ENCODE measurements at regions not wholly inside any gene's neighbourhood (a gene's known extent, or its start where the extent isn't known, plus 50 kb on each side); places are given as distances from the start of the nearest gene placed in this dataset.
A peak's percentile ranks its signal among the peaks of the same experiment; 100 is the strongest.

DNA sequence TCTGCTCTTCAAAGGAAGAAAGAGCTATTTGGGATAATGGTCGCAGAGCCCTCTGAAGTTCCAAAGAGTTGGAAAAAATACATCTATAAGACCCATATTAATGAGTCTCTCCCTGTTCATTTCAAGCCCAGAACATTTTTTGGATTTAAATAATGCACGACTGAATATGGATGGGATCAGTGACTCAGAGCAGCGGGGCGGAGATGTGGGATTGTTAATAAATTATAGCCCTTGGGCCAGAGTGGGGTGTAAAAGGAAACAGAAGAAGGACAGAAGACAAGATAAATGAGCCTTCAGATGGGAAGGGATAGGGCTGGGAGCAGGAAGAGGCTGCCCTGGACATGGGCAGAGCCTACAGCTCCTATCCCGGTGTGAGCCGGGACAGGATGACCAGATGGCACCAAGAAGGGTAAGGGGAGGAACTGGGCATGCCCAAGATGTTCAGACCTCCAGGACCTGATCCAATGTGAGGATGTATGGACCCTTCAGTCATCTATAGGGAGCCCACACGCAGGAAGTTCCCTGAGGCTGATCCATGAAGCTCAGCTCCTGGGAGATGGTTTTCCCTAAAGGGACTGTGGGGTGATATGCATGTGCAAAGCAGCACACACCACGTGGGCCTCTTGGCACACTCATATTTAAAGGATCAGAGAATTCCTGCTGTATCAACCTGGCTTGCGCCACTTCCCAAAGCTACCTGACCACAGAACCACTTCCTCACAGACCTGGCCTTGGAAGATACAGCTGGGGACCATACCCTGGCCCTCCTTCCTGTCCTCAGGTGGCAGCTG, 96.1 kb upstream of the PLXNA4 start:
- Histone ChIP-seq H3K36me3 (ENCODE audit: insufficient read depth, low read length) (no peaks in the 10 kb centered on the region), H2AFZ (ENCODE audit: low read length, unreplicated experiment) (no peak overlapping the region), H3K4me1 (ENCODE audit: control insufficient read depth, insufficient read depth, low read length, unreplicated experiment) (no peaks in the 10 kb centered on the region), H3K27me3 (ENCODE audit: insufficient read depth, low read length) (peaks cover 6% of the 10 kb centered on the region; the same call in 1 of the 2 replicates), H3K27ac (ENCODE audit: low read depth, low read length) (no peak overlapping the region), H3K79me2 (ENCODE audit: control insufficient read depth, insufficient read depth, low read length, unreplicated experiment) (no peaks in the 10 kb centered on the region), H3K4me3 (ENCODE audit: low read depth, low read length) (no peak overlapping the region)

DNA sequence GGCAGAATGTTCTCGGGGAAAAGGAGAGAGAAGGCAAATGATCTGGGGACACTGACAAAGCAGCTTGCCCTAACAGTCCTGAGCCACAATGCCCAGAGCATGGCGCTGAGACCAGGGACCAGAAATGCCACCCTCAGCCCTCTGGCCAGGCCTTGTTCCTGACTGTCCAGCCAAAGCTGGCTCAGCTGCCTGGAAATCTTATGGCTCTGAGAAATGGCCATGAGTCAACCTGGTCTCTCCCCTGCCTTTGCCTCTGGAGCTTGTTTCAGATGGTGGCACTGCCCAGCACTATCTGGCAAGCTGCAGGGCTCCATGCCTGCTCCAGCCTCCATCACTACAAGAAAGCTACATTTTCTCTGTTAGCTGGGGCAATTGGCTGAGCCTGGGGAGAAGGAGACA, 90.5 kb upstream of the PLXNA4 start:
- Histone ChIP-seq H3K27ac (ENCODE audit: low read depth, low read length) (no peak overlapping the region), H3K79me2 (ENCODE audit: control insufficient read depth, insufficient read depth, low read length, unreplicated experiment) (no peaks in the 10 kb centered on the region), H3K4me3 (ENCODE audit: low read depth, low read length) (peak overlapping the region; percentile 48; the same call in 1 of the 2 replicates), H3K27me3 (ENCODE audit: insufficient read depth, low read length) (no peaks in the 10 kb centered on the region), H3K4me1 (ENCODE audit: control insufficient read depth, insufficient read depth, low read length, unreplicated experiment) (peaks cover 9% of the 10 kb centered on the region), H3K36me3 (ENCODE audit: insufficient read depth, low read length) (no peaks in the 10 kb centered on the region), H2AFZ (ENCODE audit: low read length, unreplicated experiment) (peak overlapping the region; percentile 9)

DNA sequence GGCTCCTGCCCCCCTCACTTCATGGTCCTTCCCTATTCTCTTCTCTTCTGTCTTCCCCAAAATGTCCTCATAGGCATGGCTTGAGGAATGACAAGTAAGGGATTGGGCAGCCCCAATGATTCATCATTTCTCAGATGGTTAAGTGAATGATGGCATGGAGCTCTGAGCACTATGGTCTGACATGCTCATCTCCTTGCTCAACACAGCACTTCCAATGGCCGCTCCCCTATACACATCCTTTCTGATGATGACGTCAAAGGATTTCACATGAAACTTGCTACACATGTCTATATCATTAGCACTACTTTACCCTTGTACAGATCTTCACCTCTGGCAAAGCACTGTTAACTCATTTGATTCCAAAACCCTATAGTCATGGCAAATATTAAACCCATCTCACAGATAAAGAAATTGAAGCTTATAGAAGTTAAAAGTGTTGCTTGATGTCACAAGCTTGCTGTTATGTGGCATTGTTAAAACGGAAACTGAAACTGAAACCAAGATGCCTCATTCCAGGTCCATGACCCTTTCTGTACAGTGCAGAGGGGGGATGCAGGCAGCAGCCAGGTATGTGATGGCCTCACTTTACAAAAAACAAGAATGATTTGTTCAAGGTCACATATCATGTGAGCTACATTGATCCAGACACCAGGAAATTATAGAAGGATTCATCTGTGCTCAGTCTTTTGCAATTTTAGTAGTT, 90.0 kb upstream of the PLXNA4 start:
- Histone ChIP-seq H2AFZ (ENCODE audit: low read length, unreplicated experiment) (peak overlapping the region; percentile 9), H3K79me2 (ENCODE audit: control insufficient read depth, insufficient read depth, low read length, unreplicated experiment) (no peaks in the 10 kb centered on the region), H3K27ac (ENCODE audit: low read depth, low read length) (no peak overlapping the region)

DNA sequence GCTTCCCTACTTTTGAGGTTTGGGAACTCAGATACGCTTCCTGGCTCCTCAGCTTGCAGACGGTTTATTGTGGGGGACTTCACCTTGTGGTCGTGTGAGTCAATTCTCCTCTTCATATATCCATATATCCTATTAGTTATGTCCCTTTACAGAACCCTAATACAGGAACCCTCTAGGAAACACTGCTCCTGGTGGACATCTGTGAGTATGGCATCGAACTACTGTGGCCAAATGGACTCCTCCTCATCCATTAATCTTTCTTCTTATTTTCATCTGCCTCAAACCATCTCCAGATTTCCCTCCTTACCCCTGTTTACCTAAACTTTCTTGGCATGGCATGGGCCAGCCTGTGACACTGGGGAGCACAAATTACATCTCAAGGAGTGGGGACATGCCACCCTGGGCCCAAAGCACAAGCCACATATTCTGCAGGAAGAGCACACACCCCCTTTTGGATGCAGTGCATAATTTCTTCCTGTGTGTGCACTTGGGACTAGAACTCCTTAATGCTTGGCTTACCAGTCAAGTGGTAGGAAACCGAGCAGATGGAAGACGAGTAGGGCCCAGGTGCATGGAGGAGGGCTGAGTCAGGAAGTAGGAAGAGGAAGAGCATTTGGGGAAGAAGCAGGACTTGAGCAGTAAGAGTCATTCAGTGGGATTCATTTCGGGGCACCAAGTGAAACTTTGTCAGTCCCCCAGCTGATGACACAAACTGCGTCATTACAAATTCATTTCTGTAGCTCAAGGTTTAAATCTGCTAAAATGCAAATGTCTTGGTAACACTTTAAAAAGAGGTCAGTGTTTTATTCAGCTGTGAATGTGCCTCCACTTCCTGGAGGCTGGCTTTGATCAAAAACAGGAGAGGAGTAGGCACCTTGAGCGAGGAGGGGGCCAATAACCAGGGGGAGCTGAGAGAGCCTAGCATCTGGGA, 80.8 kb upstream of the PLXNA4 start:
- Histone ChIP-seq H3K27me3 (ENCODE audit: insufficient read depth, low read length) (0 out of 2 replicates have a peak, but pooled peaks cover 10% of the 10 kb centered on the region), H3K36me3 (ENCODE audit: insufficient read depth, low read length) (no peaks in the 10 kb centered on the region), H3K27ac (ENCODE audit: low read depth, low read length) (no peak overlapping the region), H3K79me2 (ENCODE audit: control insufficient read depth, insufficient read depth, low read length, unreplicated experiment) (no peaks in the 10 kb centered on the region), H3K4me3 (ENCODE audit: low read depth, low read length) (no peak overlapping the region), H3K4me1 (ENCODE audit: control insufficient read depth, insufficient read depth, low read length, unreplicated experiment) (peaks cover 7% of the 10 kb centered on the region), H2AFZ (ENCODE audit: low read length, unreplicated experiment) (no peak overlapping the region)

More for the DNA sequence above, 90.0 kb upstream of the PLXNA4 start:
- H3K36me3 ChIP-seq (ENCODE audit: insufficient read depth, low read length) = no peaks in the 10 kb centered on the region
- H3K4me1 ChIP-seq (ENCODE audit: control insufficient read depth, insufficient read depth, low read length, unreplicated experiment) = peaks cover 9% of the 10 kb centered on the region
- 0 out of 2 replicates have a peak, but pooled peaks cover 3% of the 10 kb centered on the region for H3K27me3 ChIP-seq (ENCODE audit: insufficient read depth, low read length)
- H3K4me3 ChIP-seq (ENCODE audit: low read depth, low read length) = peak overlapping the region; percentile 48; the same call in 1 of the 2 replicates

DNA sequence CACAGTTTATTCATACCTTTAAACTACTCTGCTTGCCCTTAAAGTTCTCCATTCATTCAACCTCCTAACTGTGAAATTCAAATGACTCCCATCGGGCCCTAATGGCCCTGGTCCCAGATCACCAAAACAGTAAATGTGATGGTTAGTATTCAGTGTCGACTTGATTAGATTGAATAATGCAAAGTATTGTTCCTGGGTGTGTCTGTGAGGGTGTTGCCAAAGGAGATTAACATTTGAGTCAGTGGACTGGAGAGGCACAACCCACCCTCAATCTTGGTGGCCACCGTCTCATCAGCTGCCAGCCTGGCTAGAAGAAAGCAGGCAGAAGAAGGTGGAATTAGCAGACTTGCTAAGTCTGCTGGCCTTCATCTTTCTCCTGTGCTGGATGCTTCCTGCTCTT, 80.1 kb upstream of the PLXNA4 start:
- Histone ChIP-seq H2AFZ (ENCODE audit: low read length, unreplicated experiment) (no peak overlapping the region), H3K36me3 (ENCODE audit: insufficient read depth, low read length) (no peaks in the 10 kb centered on the region), H3K27me3 (ENCODE audit: insufficient read depth, low read length) (0 out of 2 replicates have a peak, but pooled peaks cover 8% of the 10 kb centered on the region), H3K79me2 (ENCODE audit: control insufficient read depth, insufficient read depth, low read length, unreplicated experiment) (no peaks in the 10 kb centered on the region), H3K4me3 (ENCODE audit: low read depth, low read length) (no peak overlapping the region), H3K27ac (ENCODE audit: low read depth, low read length) (no peak overlapping the region), H3K4me1 (ENCODE audit: control insufficient read depth, insufficient read depth, low read length, unreplicated experiment) (peaks cover 7% of the 10 kb centered on the region)

DNA sequence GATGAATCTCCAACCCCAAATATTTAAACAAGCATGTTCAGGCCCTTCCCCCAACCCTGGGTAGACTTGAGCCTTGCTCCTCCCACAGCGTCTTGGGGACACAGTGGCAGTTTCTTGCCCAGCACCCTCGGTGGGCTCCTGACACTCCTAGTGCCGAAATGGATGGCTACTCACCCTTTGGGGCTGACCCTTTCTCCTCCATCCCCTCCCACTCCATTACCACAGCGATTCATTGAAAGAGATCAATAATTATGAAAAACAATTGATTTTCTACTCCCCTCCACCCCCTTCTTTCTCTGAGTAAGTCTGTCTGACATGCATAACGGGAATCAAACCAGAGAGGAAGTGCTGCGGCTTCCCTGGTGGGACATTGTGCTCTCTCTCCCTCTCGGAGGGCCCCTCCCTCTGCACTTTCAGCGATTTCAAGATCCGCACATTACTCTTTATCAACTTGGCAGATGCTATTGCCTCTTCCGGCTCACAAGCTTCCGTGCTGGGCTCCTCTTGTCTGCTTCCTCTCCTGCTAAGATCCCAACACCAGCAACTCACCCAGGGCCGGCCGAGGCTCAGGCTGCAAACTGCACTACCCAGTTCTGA, 79.0 kb upstream of the PLXNA4 start:
- Histone ChIP-seq H3K36me3 (ENCODE audit: insufficient read depth, low read length) (no peaks in the 10 kb centered on the region), H3K27ac (ENCODE audit: low read depth, low read length) (no peak overlapping the region), H2AFZ (ENCODE audit: low read length, unreplicated experiment) (peak overlapping the region; percentile 9), H3K79me2 (ENCODE audit: control insufficient read depth, insufficient read depth, low read length, unreplicated experiment) (no peaks in the 10 kb centered on the region), H3K4me3 (ENCODE audit: low read depth, low read length) (peak overlapping the region; percentile 20; the same call in 1 of the 2 replicates), H3K27me3 (ENCODE audit: insufficient read depth, low read length) (0 out of 2 replicates have a peak, but pooled peaks cover 3% of the 10 kb centered on the region), H3K4me1 (ENCODE audit: control insufficient read depth, insufficient read depth, low read length, unreplicated experiment) (peaks cover 7% of the 10 kb centered on the region)

DNA sequence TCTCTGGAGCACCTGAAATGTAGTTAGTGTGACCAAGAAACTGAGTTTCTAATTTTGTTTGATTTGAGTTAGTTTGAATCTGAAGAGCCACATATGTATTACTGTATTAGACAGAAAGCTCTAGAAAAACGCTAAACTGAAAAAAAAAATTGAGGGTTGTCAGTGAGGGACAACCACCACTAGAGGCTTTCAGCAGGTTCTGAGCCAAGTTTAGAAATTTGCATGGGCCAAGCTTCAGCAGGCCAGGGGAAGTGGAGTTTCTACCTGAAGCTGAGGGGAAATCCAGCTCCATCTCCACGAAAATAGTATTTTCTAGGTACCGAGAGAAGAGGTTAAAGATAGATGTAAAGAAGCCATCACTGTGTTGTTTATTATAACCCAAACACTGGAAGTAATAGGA, 77.9 kb upstream of the PLXNA4 start:
- Histone ChIP-seq H3K36me3 (ENCODE audit: insufficient read depth, low read length) (no peaks in the 10 kb centered on the region), H3K79me2 (ENCODE audit: control insufficient read depth, insufficient read depth, low read length, unreplicated experiment) (no peaks in the 10 kb centered on the region), H3K27me3 (ENCODE audit: insufficient read depth, low read length) (0 out of 2 replicates have a peak, but pooled peaks cover 3% of the 10 kb centered on the region), H3K27ac (ENCODE audit: low read depth, low read length) (no peak overlapping the region), H3K4me3 (ENCODE audit: low read depth, low read length) (no peak overlapping the region), H3K4me1 (ENCODE audit: control insufficient read depth, insufficient read depth, low read length, unreplicated experiment) (peaks cover 7% of the 10 kb centered on the region), H2AFZ (ENCODE audit: low read length, unreplicated experiment) (no peak overlapping the region)

DNA sequence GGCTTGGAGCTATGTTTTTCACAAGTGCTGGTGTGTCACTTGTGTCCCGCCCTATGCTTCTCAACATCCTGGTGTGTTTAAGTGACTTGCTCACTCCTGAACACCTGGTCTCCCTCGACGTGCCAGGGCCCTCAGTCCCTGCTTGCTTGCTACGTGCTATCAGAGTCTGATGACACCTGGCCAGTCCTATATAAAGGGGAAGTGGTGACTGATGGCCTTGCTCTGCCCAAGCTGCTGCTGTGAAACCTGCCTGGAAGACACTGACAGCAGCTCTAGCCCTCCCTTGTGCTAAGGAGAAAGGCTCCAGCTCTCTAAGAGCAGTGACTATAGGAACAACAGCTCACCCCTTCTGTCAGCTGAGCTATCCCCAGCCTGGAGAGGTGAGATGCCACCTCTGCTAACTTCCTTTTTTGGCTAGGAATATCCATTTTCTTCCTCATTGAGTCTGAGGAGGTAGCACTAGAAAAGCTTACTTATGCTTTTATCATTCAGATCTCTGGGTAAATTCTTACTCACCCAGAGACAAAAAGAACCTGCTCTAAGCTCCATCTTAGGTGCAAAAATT, 77.2 kb upstream of the PLXNA4 start:
- H3K4me1 ChIP-seq (ENCODE audit: control insufficient read depth, insufficient read depth, low read length, unreplicated experiment) = peaks cover 7% of the 10 kb centered on the region
- H3K4me3 ChIP-seq (ENCODE audit: low read depth, low read length) = no peak overlapping the region
- no peaks in the 10 kb centered on the region for H3K36me3 ChIP-seq (ENCODE audit: insufficient read depth, low read length)
- no peaks in the 10 kb centered on the region for H3K79me2 ChIP-seq (ENCODE audit: control insufficient read depth, insufficient read depth, low read length, unreplicated experiment)
- H3K27me3 ChIP-seq (ENCODE audit: insufficient read depth, low read length) = 0 out of 2 replicates have a peak, but pooled peaks cover 3% of the 10 kb centered on the region
- H3K27ac ChIP-seq (ENCODE audit: low read depth, low read length) = no peak overlapping the region
- H2AFZ ChIP-seq (ENCODE audit: low read length, unreplicated experiment) = no peak overlapping the region

DNA sequence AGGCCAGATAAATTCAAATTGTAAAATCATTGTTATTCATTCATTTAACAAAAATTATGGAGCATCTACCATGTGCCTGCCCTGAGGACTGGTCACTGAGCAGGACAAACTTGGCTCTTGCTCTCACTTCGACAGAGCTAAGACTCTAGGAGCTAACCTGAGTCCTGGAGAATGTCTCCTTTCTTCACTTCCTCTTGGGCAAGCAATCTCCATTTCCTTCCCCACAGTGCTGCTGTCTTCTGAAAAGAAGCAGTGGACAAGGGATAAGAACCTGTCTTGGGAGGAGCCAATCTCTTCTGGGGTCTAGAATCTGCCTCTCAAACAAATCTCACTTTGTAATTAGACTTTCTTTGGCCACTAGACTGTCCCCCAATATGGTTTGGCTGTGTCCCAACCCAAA, 76.2 kb upstream of the PLXNA4 start:
- Histone ChIP-seq H3K4me3 (ENCODE audit: low read depth, low read length) (no peak overlapping the region), H3K79me2 (ENCODE audit: control insufficient read depth, insufficient read depth, low read length, unreplicated experiment) (no peaks in the 10 kb centered on the region), H3K4me1 (ENCODE audit: control insufficient read depth, insufficient read depth, low read length, unreplicated experiment) (peaks cover 7% of the 10 kb centered on the region), H3K36me3 (ENCODE audit: insufficient read depth, low read length) (no peaks in the 10 kb centered on the region), H3K27me3 (ENCODE audit: insufficient read depth, low read length) (0 out of 2 replicates have a peak, but pooled peaks cover 3% of the 10 kb centered on the region), H2AFZ (ENCODE audit: low read length, unreplicated experiment) (no peak overlapping the region), H3K27ac (ENCODE audit: low read depth, low read length) (no peak overlapping the region)
